Muscle layer of duodenum (tissue), 2 donors: ENCODE measurements at regions not wholly inside any gene's neighbourhood (a gene's known extent, or its start where the extent isn't known, plus 50 kb on each side); places are given as distances from the start of the nearest gene placed in this dataset.

Experiments
- H3K27ac ChIP-seq: one replicate; pipeline ENCODE4 v1.7.0; 2013; ENCODE audit warnings: mild to moderate bottlenecking, low read length
- H3K27me3 ChIP-seq: one replicate; pipeline ENCODE4 v1.7.0; 2013; ENCODE audit warnings: low read depth, mild to moderate bottlenecking, control low read depth, low read length
- H3K36me3 ChIP-seq, 2 donors: one replicate each; pipeline ENCODE4 v1.7.0; 2013; ENCODE audit warnings: low read length in 2 of 2, control low read depth in 1 of 2, mild to moderate bottlenecking in 1 of 2; ENCODE audit not compliant: insufficient read depth in 2 of 2, control insufficient read depth in 1 of 2
- H3K4me1 ChIP-seq, 2 donors: one replicate each; pipeline ENCODE4 v1.7.0; 2013; ENCODE audit warnings: low read length in 2 of 2, mild to moderate bottlenecking in 2 of 2, control low read depth in 1 of 2, moderate library complexity in 1 of 2; ENCODE audit not compliant: insufficient read depth in 2 of 2, control insufficient read depth in 1 of 2
- H3K4me3 ChIP-seq, 2 donors: one replicate each; pipeline ENCODE4 v1.7.0; 2013; ENCODE audit warnings: low read length in 2 of 2, low read depth in 1 of 2, mild to moderate bottlenecking in 1 of 2
- H3K9me3 ChIP-seq, 2 donors: one replicate each; pipeline ENCODE4 v1.7.0; 2013; ENCODE audit warnings: low read length in 2 of 2, control low read depth in 1 of 2, mild to moderate bottlenecking in 1 of 2; ENCODE audit not compliant: control insufficient read depth in 1 of 2
- donor health status: healthy.

DNA sequence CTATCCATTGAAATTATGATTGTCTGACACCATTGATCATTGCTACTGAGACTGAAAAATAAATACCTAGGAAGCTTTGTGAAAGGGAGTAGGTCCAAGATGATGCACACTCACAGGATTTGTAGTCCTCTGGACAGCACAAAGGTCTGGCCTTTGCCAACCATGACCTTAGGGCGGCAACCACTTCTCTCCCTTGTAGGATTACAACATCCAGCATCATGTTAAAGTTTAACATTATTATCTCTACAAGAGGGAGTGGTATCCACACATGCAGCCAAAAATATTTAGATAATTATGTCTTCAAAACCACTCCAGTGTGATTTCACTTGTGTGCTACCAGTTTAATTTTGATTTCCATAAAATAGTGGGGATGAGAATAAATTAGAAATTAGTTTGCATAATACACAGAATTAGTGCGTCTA lies 51.1 kb upstream of the NHSL1 start:
- H3K36me3 ChIP-seq, result no peaks in the 10 kb centered on the region
- no peak overlapping the region for H3K4me3 ChIP-seq
- no peak overlapping the region for H3K27ac ChIP-seq
- H3K9me3 ChIP-seq, result no peaks in the 10 kb centered on the region
- H3K4me1 ChIP-seq, result peaks cover 8 to 11% of the 10 kb centered on the region in 2 donors
- no peaks in the 10 kb centered on the region for H3K27me3 ChIP-seq

DNA sequence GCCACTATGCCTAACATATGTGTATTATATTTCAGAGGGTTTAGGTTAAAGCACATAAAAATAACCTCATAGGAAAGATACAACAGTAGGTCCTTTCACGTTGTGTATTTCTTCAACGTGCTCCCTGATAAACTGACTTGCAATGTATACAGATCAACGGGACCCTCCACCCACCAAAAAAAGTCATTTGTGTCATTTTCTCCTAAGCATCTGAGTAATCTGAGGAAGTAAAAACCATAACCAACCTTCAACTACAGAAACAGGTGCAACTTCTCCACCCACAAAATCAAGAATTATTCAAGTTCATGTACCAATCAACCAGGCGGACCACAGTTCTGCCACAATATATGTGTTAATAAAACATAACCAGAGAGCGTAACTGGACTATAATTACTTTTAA lies 54.9 kb upstream of the NHSL1 start:
- Histone ChIP-seq H3K36me3 (no peaks in the 10 kb centered on the region), H3K4me1 (peaks cover 0 to 8% of the 10 kb centered on the region in 2 donors), H3K9me3 (no peaks in the 10 kb centered on the region), H3K4me3 (no peak overlapping the region), H3K27ac (no peak overlapping the region), H3K27me3 (no peaks in the 10 kb centered on the region)

DNA sequence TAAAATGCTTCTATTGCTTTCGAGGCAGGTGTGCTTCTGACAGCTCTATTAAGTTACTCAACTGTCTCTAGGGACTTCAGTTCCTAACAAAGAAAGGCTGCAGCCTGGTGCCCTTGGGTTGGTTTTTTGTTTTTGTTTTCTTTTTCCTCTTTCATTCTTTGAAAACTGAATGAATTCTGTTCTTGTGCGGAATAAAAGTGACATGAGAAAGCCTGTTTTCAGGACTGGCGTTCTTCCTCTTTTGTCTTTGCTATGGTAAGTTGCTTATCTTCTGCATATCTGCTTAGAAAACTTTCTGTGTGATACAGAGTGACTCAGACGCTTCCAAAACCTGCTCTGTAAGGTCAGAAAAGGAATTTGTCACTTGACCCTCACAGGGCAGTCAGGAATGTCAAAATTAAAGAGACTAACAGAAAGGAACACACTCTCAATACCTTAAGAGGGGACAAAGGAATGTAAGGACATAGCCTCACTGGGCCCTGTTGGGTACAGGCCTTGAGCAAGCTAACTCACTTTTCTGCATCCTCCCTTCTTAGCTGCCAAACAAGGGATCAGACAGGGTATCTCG lies 56.2 kb upstream of the NHSL1 start:
- no peaks in the 10 kb centered on the region for H3K9me3 ChIP-seq
- H3K27me3 ChIP-seq, result no peaks in the 10 kb centered on the region
- H3K36me3 ChIP-seq, result no peaks in the 10 kb centered on the region
- H3K27ac ChIP-seq, result no peak overlapping the region
- H3K4me1 ChIP-seq, result peaks cover 0 to 8% of the 10 kb centered on the region in 2 donors
- no peak overlapping the region for H3K4me3 ChIP-seq

DNA sequence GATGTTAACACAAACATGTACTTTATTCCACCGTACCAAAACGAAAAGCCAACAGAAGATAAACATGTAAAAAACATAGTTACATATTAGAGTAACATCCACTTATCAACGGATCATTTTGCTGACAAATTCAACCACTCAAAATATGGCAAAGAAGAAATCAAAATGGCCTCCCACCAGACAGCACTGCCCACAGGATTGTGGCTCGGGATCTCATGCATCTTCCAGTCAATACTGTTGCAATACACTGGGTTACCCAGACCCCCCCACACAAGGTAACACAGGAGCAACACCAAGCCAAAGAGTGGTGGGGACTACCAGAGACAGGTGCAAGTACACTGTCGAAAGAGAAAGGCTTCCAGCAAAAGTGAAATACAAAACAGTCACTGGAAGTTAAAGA lies 57.9 kb upstream of the NHSL1 start:
- no peak overlapping the region for H3K27ac ChIP-seq
- H3K27me3 ChIP-seq, result no peaks in the 10 kb centered on the region
- no peaks in the 10 kb centered on the region for H3K9me3 ChIP-seq
- H3K4me1 ChIP-seq, result peaks cover 0 to 8% of the 10 kb centered on the region in 2 donors
- H3K4me3 ChIP-seq, result no peak overlapping the region
- H3K36me3 ChIP-seq, result no peaks in the 10 kb centered on the region

DNA sequence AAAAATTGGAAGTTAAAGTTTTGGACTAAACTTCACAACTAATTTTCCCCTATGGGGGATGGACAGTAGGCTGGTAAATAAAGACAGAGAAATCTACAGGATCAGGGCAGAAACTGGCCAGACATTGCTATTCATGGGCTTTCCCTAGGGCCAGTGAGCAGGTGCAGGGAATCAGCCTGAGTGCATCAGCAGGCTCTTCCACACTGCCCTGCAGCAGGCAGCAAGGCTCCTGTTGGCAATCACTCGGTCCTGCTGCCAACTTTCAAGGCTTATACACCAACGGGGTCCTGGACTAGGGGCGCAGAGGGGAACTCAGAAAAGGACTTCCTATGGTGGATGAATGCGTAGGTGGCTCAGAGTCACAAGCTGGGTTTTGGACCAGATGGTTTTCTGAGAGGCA lies 59.8 kb upstream of the NHSL1 start:
- Histone ChIP-seq H3K27ac (no peak overlapping the region), H3K4me3 (no peak overlapping the region), H3K27me3 (no peaks in the 10 kb centered on the region), H3K4me1 (peaks cover 0 to 8% of the 10 kb centered on the region in 2 donors), H3K9me3 (no peaks in the 10 kb centered on the region), H3K36me3 (no peaks in the 10 kb centered on the region)

DNA sequence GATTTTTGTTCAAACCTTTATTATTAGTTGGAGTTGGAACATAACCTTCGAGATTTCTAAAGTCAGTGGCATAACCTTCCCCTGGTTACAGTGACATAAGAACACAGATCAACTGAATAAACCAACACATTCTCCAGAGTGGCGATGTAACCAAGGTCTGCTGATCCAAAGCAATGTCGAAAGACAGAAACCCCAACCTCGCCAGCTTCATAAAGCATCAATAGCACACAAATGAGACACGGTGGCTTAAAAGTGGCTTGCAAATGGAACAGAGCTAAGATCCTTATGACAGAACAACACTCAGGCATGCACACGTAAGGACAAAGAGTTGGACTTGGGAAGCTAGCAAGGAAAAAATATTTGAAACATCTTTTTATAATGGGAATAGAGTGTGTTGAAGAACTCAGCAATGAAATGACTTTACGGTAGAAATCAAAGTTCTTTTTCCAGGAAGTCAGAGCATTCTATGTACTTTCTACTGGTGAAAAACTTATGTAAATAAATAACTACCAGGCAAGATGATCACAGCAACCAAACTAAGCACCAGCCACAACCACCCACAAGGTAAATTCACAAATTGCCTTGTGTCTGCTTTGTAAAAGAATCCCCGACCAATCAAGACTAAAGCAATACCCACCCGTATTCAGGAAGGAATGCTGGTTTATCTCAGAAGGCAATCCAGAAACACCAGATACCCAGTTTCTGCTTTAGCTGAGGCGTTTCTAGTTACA lies 61.0 kb upstream of the NHSL1 start:
- no peaks in the 10 kb centered on the region for H3K36me3 ChIP-seq
- H3K4me3 ChIP-seq, result no peak overlapping the region
- H3K4me1 ChIP-seq, result peaks cover 0 to 1% of the 10 kb centered on the region in 2 donors
- H3K9me3 ChIP-seq, result no peaks in the 10 kb centered on the region
- H3K27ac ChIP-seq, result no peak overlapping the region
- no peaks in the 10 kb centered on the region for H3K27me3 ChIP-seq

DNA sequence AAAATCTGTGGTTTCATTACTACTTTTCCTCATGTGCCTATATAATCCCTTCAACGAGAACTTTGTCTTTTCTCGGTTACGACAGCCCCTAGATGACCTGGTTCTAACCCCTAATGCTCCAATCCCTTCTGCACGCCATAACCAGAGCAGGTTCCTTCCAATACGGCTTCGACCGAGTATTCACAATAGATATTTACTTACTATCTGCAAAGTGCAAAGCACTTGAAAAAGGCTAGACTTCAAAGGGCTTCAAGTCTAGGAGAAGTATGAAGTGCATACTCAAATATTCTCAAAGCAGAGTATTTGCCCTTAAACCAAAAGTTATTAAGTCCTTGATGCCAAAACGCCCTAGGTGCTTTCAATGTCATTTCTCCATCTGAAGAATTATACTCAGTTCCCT lies 63.4 kb upstream of the NHSL1 start:
- Histone ChIP-seq H3K4me1 (no peaks in the 10 kb centered on the region), H3K4me3 (no peak overlapping the region), H3K9me3 (no peaks in the 10 kb centered on the region), H3K27me3 (no peaks in the 10 kb centered on the region), H3K36me3 (no peaks in the 10 kb centered on the region), H3K27ac (no peak overlapping the region)

DNA sequence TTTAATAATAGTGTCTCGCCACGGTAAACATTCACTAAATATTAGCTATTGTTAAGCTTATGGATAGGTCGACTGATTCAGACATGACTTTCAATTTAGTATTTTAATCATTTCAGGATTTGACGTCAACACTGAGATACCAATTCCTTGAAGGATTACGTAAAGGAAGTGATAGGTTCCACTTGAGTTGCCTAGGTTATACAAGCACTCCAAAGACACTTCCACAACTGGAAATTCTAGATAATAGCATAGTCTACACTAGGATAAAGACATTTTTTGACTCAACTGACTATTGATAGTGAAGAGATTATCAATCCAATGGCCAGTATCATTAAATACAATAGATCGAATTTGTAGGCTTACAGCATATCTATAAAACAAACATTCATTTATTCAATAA lies 63.9 kb upstream of the NHSL1 start:
- Histone ChIP-seq H3K9me3 (no peaks in the 10 kb centered on the region), H3K36me3 (no peaks in the 10 kb centered on the region), H3K4me1 (no peaks in the 10 kb centered on the region), H3K4me3 (no peak overlapping the region), H3K27me3 (no peaks in the 10 kb centered on the region), H3K27ac (no peak overlapping the region)

DNA sequence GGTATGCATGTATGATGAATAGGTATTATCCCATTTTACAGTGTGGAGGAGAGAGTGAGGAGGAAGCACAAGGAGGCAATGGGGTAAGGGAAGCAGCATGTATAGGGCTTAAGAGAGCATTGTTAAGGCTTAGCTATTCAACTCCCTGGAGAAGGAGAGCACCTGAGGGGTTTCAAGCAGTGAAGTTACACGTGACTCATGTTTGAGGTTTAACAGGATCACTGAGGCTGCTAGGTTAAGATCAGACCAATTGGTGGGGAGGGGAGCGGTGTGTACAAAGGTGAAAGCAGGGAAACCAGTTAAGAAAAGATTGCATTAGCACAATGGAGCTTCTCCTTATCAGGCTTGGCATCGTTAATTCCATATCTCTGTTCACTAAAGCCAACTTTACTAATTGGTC lies 64.4 kb upstream of the NHSL1 start:
- H3K4me1 ChIP-seq, result no peaks in the 10 kb centered on the region
- no peak overlapping the region for H3K27ac ChIP-seq
- H3K4me3 ChIP-seq, result no peak overlapping the region
- no peaks in the 10 kb centered on the region for H3K27me3 ChIP-seq
- H3K36me3 ChIP-seq, result no peaks in the 10 kb centered on the region
- H3K9me3 ChIP-seq, result no peaks in the 10 kb centered on the region

DNA sequence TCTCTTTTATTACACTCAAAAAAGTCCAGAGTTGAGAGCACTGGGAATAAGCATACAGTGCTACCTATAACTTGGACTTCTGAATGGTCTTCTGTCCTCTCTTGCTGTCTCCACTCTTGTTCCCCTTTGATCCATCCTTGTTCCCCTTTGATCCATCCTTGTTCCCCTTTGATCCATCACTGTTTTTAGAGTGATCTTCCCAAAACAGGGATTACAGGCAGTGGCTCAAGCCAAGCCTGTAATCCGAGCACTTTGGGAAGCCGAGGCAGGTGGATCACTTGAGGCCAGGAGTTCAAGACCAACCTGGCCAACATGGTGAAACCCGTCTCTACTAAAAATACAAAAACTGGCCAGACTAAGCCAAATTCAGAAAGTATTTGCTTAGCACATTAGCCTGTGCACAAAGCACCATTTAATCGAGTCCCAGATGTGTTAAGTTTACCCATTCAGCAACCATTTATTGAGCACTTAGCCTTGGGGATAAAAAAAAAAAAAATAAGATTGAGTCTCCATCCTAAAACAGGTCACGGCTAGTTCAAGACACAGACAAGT lies 65.0 kb upstream of the NHSL1 start:
- no peaks in the 10 kb centered on the region for H3K27me3 ChIP-seq
- no peaks in the 10 kb centered on the region for H3K36me3 ChIP-seq
- H3K4me3 ChIP-seq, result no peak overlapping the region
- H3K9me3 ChIP-seq, result no peaks in the 10 kb centered on the region
- no peak overlapping the region for H3K27ac ChIP-seq
- H3K4me1 ChIP-seq, result no peaks in the 10 kb centered on the region

DNA sequence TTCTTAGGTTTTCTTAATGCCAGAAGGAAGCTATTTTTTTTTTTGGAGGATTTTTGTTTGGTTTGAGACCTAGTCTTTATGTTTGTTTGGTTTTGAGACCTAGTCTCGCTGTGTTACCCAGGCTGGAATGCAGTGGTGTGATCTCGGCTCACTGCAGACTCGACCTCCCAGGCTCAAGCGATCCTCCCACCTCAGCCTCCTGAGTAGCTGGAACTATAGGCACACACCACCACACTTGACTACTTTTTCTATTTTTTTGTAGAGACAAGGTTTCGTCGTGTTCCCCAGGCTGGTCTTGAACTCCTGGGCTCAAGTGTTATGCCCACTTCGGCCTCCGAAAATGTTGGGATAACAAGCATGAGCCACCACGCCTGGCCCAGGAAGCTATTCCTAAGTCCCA lies 67.8 kb upstream of the NHSL1 start:
- Histone ChIP-seq H3K27ac (no peak overlapping the region), H3K9me3 (no peaks in the 10 kb centered on the region), H3K4me3 (no peak overlapping the region), H3K27me3 (no peaks in the 10 kb centered on the region), H3K4me1 (peaks cover 0 to 6% of the 10 kb centered on the region in 2 donors), H3K36me3 (no peaks in the 10 kb centered on the region)

DNA sequence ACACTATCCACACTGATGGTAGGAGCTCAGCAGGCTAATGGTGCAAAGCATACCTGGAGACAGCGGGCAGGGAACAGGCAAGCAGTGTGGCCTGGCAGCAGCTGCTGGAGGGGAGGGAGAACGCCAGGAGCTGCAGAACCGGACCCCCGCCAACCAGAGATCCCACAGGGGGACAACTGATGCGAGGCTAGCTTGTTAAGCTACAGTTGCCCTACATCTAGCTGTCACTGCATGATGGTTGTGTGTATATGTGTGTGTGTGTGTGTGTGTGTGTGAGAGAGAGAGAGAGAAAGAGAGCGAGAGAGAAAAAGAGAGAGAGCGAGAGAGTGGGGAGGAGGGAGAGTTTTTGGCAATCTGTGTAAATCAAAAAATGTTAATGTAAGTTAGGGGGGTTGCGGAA lies 69.7 kb upstream of the NHSL1 start:
- no peaks in the 10 kb centered on the region for H3K9me3 ChIP-seq
- H3K27ac ChIP-seq, result no peak overlapping the region
- H3K4me3 ChIP-seq, result no peak overlapping the region
- H3K36me3 ChIP-seq, result no peaks in the 10 kb centered on the region
- no peaks in the 10 kb centered on the region for H3K27me3 ChIP-seq
- H3K4me1 ChIP-seq, result peaks cover 0 to 6% of the 10 kb centered on the region in 2 donors
